H1 (cell line): ENCODE measurements at regions not wholly inside any gene's neighbourhood (a gene's known extent, or its start where the extent isn't known, plus 50 kb on each side); places are given as distances from the start of the nearest gene placed in this dataset.

Experiments used
- EP300 ChIP-seq, 2 experiments: IDR thresholded peaks; 1 replicate in 1 of 2; 2 replicates in 1 of 2; pipeline ENCODE4 v1.6.1; 2011 to 2012; ENCODE audit warnings: low read depth in 2 of 2, low read length in 2 of 2, mild to moderate bottlenecking in 2 of 2, borderline replicate concordance in 1 of 2, inconsistent platforms in 1 of 2, moderate library complexity in 1 of 2
- MAFK ChIP-seq: IDR thresholded peaks from 2 replicates; pipeline ENCODE4 v1.6.1; 2012; ENCODE audit warnings: low read depth, mild to moderate bottlenecking, improper control_type of control experiment, low read length
- RAD21 ChIP-seq, 2 experiments: IDR thresholded peaks in 1 of 2; conservative IDR thresholded peaks in 1 of 2; 2 replicates each; pipeline ENCODE4 v1.6.1; 2011; ENCODE audit warnings: low read depth in 2 of 2, low read length in 2 of 2, improper control_type of control experiment in 1 of 2, inconsistent platforms in 1 of 2, mild to moderate bottlenecking in 1 of 2, moderate library complexity in 1 of 2
- RFX5 ChIP-seq: IDR thresholded peaks from 2 replicates; pipeline ENCODE4 v1.6.1; 2011; ENCODE audit warnings: low read depth, low read length, improper control_type of control experiment, borderline replicate concordance
- SAP30 ChIP-seq: fragments of 300-600 bp; sonication (generic); IDR thresholded peaks from 2 replicates; pipeline ENCODE4 v1.7.1; 2012; ENCODE audit warnings: low read length, moderate library complexity, mild to moderate bottlenecking, inconsistent platforms; ENCODE audit not compliant: insufficient read depth, insufficient replicate concordance

GRCh38 chr1:192080684-192081083 lies 77.6 kb upstream of the RGS18 start (continued):
- TF ChIP-seq RAD21 (IDR thresholded peaks at IDR 0.05 in 1 of 2, conservative IDR thresholded peaks at IDR 0.05 in 1 of 2; ENCODE audit: low read depth in 2 of 2, low read length in 2 of 2) (no peak), MAFK (no peak), EP300 (IDR thresholded peaks at IDR 0.05; ENCODE audit: borderline replicate concordance in 1 of 2, low read depth in 2 of 2, low read length in 2 of 2) (no peak), RFX5 (no peak), SAP30 (no peak)
